ENCODE measurements at regions not wholly inside any gene's neighbourhood (a gene's known extent, or its start where the extent isn't known, plus 50 kb on each side); places are given as distances from the start of the nearest gene placed in this dataset.

DNA sequence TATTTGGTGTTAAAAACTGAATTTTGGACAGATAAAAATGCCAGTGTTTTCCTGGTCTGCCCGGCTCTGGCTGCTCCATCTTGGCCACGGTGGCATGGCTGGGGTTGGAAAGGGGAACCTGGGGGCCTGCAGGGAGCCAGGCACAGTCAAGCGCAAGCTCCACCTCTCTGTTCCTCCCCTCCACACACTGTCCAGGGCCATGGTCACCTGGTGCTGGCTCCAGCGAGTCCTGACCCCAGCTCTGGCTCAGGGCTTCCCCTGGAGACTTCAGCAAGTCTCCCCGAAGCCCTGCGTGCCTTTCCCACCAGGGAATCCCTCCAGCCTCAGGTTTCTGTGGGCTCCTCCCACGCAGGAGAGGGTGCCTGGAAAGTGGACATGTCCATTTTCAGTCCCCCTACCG lies 298.5 kb downstream of the QKI start:
- Histone ChIP-seq H3K9me3 (replicated peaks; ENCODE audit: control insufficient read depth, low read depth, low read length) (no peaks in the 10 kb centered on the region), H3K4me1 (ENCODE audit: control insufficient read depth, insufficient read depth, low read length) (peaks cover 47% of the 10 kb centered on the region), H3K4me3 (ENCODE audit: low read length) (no peak overlapping the region), H3K27ac (ENCODE audit: low read length) (peak overlapping the region; percentile 65), H3K27me3 (ENCODE audit: control insufficient read depth, insufficient read depth, low read length) (no peaks in the 10 kb centered on the region), H3K36me3 (ENCODE audit: control insufficient read depth, insufficient read depth, low read length) (no peaks in the 10 kb centered on the region)
- no peak for DNase-seq
- 74% methylated on average over 5 of the region's 8 CpGs for WGBS (ENCODE audit: insufficient coverage)

DNA sequence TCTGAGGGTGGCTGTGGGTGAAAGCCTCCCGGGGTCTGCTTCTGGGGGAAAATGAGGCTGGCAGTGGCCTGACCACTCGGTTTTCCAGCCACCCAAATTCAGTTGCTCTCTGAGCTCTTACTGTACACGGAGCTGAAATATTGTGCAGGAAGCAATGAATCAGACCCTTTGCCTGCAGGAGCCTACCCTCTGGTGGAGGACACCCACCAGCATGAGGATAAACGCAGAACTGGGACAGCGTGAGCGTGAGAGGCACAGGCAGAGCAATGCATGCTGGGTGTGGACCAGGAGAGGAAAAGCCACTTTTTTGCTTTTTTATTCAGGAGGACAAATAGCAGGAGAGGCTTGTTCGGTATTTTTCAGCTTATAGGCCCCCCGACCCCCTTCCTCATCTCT lies 298.0 kb downstream of the QKI start:
- Histone ChIP-seq H3K27me3 (ENCODE audit: control insufficient read depth, insufficient read depth, low read length) (no peaks in the 10 kb centered on the region), H3K9me3 (replicated peaks; ENCODE audit: control insufficient read depth, low read depth, low read length) (no peaks in the 10 kb centered on the region), H3K27ac (ENCODE audit: low read length) (peak overlapping the region; percentile 65), H3K4me3 (ENCODE audit: low read length) (no peak overlapping the region), H3K4me1 (ENCODE audit: control insufficient read depth, insufficient read depth, low read length) (peaks cover 51% of the 10 kb centered on the region), H3K36me3 (ENCODE audit: control insufficient read depth, insufficient read depth, low read length) (no peaks in the 10 kb centered on the region)
- peak; percentile 48 for DNase-seq
- WGBS (ENCODE audit: insufficient coverage), result 81% methylated on average over 5 of the region's 8 CpGs

DNA sequence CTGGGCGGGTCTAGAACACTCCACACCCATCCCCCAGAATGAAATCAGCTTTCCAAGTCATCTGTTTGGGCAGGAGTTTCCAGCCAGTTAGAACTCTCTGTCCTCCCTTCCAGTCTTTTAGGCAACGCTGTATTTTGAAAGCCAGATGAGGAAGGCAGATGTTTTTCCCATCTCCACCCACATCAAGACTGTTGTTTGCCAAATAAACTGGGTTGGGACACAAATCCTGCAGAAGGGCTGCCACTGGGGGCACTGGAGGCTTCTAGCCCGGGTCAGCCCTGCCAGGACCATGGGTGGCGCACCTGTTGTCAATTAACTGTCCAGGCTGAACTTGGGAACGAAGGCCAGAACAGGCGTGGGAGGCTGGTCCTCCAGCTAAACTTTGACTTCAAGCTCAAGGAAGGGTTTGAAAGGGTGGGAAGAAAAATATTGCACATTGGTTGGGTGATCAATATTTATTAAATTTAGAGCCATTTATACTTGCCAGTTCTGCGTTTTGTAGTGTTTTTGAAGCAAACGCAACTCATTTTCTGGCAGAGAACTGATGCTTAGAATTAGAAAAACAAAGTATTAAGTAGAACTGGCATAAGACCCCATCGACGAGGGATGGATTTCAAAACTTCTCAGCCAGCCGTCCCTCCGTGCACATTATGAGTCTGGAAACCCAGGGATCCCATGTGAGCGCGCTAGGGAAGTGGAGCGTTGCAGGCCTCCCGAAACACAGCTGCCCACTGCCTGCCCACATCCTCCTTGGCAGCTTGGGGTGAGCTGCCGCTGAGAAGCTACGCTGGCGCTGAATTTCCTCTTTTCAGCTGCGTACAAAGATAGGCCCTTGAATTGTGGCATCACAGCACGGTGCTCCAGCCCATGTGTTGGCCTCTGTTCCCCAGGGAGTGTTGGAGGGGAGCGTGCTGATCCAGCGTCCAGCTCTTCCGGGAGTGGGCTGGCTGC lies 297.4 kb downstream of the QKI start:
- DNase-seq, result peak; percentile 99
- H3K4me3 ChIP-seq (ENCODE audit: low read length), result no peak overlapping the region
- WGBS (ENCODE audit: insufficient coverage), result 8% methylated on average over 15 of the region's 24 CpGs
- H3K4me1 ChIP-seq (ENCODE audit: control insufficient read depth, insufficient read depth, low read length), result peaks cover 52% of the 10 kb centered on the region
- H3K27me3 ChIP-seq (ENCODE audit: control insufficient read depth, insufficient read depth, low read length), result no peaks in the 10 kb centered on the region
- H3K9me3 ChIP-seq (replicated peaks; ENCODE audit: control insufficient read depth, low read depth, low read length), result no peaks in the 10 kb centered on the region
- H3K27ac ChIP-seq (ENCODE audit: low read length), result peak overlapping the region; percentile 70
- H3K36me3 ChIP-seq (ENCODE audit: control insufficient read depth, insufficient read depth, low read length), result no peaks in the 10 kb centered on the region

DNA sequence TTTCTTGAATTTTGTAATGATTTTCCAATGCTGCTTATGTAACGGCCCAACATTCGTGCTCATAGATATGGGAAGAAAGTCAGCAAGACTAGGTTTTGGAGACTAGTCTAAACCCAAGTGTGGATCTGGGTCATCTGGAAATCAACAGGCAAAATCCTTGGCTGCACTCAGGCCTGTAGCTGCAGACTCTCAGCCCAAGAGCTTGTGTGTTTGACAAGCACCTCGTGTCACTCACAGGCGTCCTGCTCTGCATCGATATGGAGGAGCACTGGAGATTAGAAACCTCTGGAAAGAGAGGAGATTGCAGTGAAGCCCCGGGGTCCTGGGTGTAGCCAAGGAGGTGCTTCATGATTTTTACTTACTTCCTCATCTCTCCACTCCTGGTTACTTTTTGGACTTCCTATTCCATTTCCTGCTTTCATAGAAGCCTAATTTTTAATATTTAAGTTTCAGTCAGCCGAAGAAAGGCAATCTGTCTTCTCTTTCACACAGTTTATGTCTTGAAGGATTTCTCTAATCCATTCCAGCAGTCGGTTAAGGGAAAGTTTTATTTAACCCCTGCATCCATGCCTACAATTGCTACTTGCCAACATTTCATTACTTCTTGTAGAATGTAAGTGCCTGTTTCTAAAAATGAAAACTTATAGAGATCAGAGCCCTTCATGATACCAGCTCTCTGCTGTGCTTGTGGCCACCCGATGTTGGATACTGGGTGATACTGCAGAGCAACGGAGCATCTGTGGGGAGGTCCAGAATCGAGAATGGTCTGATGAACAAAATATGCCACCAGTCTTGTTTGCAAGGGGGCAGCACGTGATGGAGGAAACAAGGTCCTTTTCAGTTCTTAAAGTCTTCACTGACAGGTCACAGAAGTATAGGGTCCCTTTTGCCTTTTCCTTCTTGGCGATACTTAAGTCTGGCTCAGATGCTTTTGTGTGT lies 296.3 kb downstream of the QKI start:
- peak overlapping the region; percentile 70 for H3K27ac ChIP-seq (ENCODE audit: low read length)
- WGBS (ENCODE audit: insufficient coverage), result 38% methylated on average over 6 of the region's 13 CpGs
- H3K4me3 ChIP-seq (ENCODE audit: low read length), result no peak overlapping the region
- H3K27me3 ChIP-seq (ENCODE audit: control insufficient read depth, insufficient read depth, low read length), result no peaks in the 10 kb centered on the region
- no peaks in the 10 kb centered on the region for H3K36me3 ChIP-seq (ENCODE audit: control insufficient read depth, insufficient read depth, low read length)
- peak; percentile 67 for DNase-seq
- no peaks in the 10 kb centered on the region for H3K9me3 ChIP-seq (replicated peaks; ENCODE audit: control insufficient read depth, low read depth, low read length)
- H3K4me1 ChIP-seq (ENCODE audit: control insufficient read depth, insufficient read depth, low read length), result peaks cover 56% of the 10 kb centered on the region

DNA sequence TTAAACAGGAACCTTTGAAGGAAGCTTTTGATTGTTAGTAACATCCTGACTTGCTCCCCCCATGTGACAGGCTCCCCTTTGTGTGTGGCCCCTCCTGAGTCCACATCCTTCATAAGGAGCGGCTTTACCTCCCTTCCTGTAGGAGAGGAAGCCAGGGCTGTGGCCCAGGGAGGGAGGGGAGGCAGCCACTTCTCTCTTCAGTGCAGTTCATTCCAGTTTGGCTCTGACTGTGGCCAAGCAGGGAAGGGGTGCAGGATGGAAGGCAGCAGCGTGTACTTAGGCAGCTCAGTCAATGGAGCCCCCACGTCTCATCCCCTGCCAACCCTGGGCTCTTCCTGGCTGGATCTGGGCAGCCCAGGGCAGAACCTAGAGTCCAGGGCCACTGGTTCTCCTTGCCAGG lies 295.2 kb downstream of the QKI start:
- H3K27ac ChIP-seq (ENCODE audit: low read length), result peak overlapping the region; percentile 11
- H3K4me1 ChIP-seq (ENCODE audit: control insufficient read depth, insufficient read depth, low read length), result peaks cover 56% of the 10 kb centered on the region
- H3K4me3 ChIP-seq (ENCODE audit: low read length), result no peak overlapping the region
- 72% methylated on average over 2 of the region's 3 CpGs for WGBS (ENCODE audit: insufficient coverage)
- no peaks in the 10 kb centered on the region for H3K27me3 ChIP-seq (ENCODE audit: control insufficient read depth, insufficient read depth, low read length)
- peak; percentile 60 for DNase-seq
- no peaks in the 10 kb centered on the region for H3K36me3 ChIP-seq (ENCODE audit: control insufficient read depth, insufficient read depth, low read length)
- H3K9me3 ChIP-seq (replicated peaks; ENCODE audit: control insufficient read depth, low read depth, low read length), result no peaks in the 10 kb centered on the region

DNA sequence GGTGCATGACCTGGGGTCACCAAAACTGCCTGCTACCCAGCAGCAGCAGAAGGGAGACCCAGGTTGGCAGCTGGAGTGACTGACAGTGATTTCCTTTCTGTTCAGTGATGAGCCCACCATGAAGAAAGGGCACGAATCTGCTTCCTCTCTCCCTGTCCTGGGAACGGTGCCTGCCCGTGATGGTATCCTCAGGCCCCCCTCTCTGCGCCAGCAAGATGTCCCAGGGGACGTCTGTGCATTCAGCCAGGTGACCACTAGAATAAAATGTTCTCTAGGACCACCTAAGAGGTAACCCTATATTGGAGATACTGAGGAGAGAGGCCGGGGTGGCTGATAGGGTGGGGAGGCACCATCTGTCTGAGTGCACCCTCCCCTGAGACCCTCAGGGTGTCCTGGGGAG lies 294.7 kb downstream of the QKI start:
- whole genome bisulfite sequencing (ENCODE audit: insufficient coverage), result 60% methylated on average over 2 of the region's 6 CpGs
- peak; percentile 12 for DNase-seq
- no peaks in the 10 kb centered on the region for H3K36me3 ChIP-seq (ENCODE audit: control insufficient read depth, insufficient read depth, low read length)
- H3K27me3 ChIP-seq (ENCODE audit: control insufficient read depth, insufficient read depth, low read length), result no peaks in the 10 kb centered on the region
- H3K9me3 ChIP-seq (replicated peaks; ENCODE audit: control insufficient read depth, low read depth, low read length), result no peaks in the 10 kb centered on the region
- H3K4me3 ChIP-seq (ENCODE audit: low read length), result no peak overlapping the region
- H3K27ac ChIP-seq (ENCODE audit: low read length), result peak overlapping the region; percentile 11
- peaks cover 56% of the 10 kb centered on the region for H3K4me1 ChIP-seq (ENCODE audit: control insufficient read depth, insufficient read depth, low read length)

DNA sequence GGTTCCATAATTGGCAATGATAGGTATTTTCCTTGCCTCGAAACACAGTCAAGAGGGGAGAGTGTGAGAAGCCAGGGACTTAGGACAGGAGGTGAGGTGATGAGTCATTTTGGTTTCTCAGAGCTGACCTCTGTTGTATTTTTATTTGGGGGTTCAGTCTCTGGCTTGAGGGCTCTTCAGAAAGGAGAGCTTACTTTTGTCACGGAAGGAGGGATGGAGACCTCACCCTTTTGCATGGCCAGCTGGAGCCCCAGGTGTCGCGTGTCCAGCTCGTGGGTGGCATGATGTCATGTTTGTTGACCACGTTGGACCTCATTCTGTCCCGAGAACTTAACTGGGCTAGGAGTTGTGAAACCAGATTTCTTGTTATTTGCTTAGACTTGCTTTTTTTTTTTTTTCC lies 293.9 kb downstream of the QKI start:
- Histone ChIP-seq H3K4me3 (ENCODE audit: low read length) (no peak overlapping the region), H3K27me3 (ENCODE audit: control insufficient read depth, insufficient read depth, low read length) (no peaks in the 10 kb centered on the region), H3K4me1 (ENCODE audit: control insufficient read depth, insufficient read depth, low read length) (peaks cover 56% of the 10 kb centered on the region), H3K36me3 (ENCODE audit: control insufficient read depth, insufficient read depth, low read length) (no peaks in the 10 kb centered on the region), H3K27ac (ENCODE audit: low read length) (no peak overlapping the region), H3K9me3 (replicated peaks; ENCODE audit: control insufficient read depth, low read depth, low read length) (no peaks in the 10 kb centered on the region)
- WGBS (ENCODE audit: insufficient coverage), result 92% methylated on average over 4 of the region's 7 CpGs
- no peak for DNase-seq

DNA sequence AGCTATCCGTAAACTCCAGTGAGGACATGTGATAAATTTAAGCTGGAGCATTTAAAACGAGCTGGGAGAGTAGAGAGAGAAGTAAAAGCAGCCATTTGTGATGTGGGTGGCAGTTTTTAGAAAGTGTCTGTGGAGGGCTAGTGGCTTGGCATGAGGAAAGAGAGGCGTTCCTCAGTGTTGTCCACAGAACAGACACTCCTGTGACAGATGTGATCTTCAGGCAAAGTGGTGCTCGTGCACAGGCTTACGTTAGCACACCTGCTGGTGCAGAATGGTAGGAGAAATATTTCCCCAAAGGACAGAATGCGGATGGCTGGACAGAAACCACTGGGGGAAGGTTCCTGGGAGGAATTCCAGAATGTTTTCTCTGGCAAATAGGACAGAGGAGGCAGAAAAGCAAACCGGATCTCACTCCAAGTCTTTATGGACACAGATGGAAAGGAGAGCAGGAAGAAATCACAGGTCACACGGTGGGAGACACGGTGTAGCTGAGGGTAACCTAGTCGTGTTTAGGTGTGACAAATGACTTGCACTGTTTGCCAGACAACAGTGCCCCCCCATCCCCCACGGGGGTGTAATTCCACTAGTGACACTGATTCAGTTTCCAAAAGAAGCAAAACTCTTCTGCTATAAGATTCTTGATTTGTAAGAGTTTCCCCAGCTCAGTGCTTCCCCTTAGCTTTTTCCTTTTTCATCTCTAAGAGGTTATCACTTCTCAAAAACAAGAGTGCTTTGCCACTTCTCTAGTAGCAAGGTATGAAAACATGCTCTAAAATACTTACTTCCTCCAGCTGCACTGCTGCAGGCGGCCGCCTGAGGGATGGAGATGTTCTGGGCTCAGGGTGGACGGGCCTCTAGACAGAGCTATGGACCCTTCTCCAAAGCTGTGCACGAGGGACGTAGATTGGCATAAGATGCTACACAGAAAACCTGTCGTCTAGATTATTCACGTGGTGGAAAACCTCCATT lies 293.2 kb downstream of the QKI start:
- DNase-seq, result peak; percentile 43
- no peaks in the 10 kb centered on the region for H3K9me3 ChIP-seq (replicated peaks; ENCODE audit: control insufficient read depth, low read depth, low read length)
- no peaks in the 10 kb centered on the region for H3K36me3 ChIP-seq (ENCODE audit: control insufficient read depth, insufficient read depth, low read length)
- WGBS (ENCODE audit: insufficient coverage), result 41% methylated on average over 10 of the region's 18 CpGs
- peaks cover 52% of the 10 kb centered on the region for H3K4me1 ChIP-seq (ENCODE audit: control insufficient read depth, insufficient read depth, low read length)
- H3K27me3 ChIP-seq (ENCODE audit: control insufficient read depth, insufficient read depth, low read length), result no peaks in the 10 kb centered on the region
- H3K27ac ChIP-seq (ENCODE audit: low read length), result peak overlapping the region; percentile 38
- H3K4me3 ChIP-seq (ENCODE audit: low read length), result no peak overlapping the region

DNA sequence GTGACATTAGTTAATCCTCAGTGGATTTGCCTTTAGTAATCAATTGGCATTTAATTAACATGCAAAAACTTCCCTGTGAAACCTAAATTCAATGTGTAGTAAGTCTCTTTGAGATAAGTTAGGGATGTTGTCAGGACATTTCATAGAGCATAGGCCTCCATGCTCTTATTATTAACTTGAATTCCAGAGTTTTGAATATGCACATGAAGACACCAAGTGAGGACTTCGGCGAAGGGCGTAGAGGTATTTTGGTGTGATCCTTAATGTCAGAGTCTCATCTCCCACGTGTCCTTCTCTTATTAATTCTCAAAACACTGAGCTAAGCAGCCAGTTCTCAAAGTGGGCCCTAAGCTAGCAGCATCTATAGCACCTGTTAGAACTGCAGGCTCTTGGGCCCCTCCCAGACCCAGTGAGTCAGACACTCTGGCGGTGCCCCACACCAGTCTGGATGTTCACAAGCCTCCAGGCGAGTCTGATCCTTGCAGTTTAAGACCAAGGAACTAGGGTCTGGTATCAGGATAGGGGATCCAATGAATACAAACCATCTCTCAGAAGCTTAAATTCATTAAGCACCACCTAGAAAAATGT lies 292.1 kb downstream of the QKI start:
- H3K4me1 ChIP-seq (ENCODE audit: control insufficient read depth, insufficient read depth, low read length), result peaks cover 41% of the 10 kb centered on the region
- H3K36me3 ChIP-seq (ENCODE audit: control insufficient read depth, insufficient read depth, low read length), result no peaks in the 10 kb centered on the region
- DNase-seq, result peak; percentile 14
- H3K9me3 ChIP-seq (replicated peaks; ENCODE audit: control insufficient read depth, low read depth, low read length), result no peaks in the 10 kb centered on the region
- WGBS (ENCODE audit: insufficient coverage), result 100% methylated on average over 1 of the region's 6 CpGs
- no peaks in the 10 kb centered on the region for H3K27me3 ChIP-seq (ENCODE audit: control insufficient read depth, insufficient read depth, low read length)
- no peak overlapping the region for H3K27ac ChIP-seq (ENCODE audit: low read length)
- H3K4me3 ChIP-seq (ENCODE audit: low read length), result no peak overlapping the region

Data from muscle of leg (tissue), 3 donors.